HCT116 (cell line): ENCODE measurements at regions not wholly inside any gene's neighbourhood (a gene's known extent, or its start where the extent isn't known, plus 50 kb on each side); places are given as distances from the start of the nearest gene placed in this dataset.

Source experiments
- CBX3 ChIP-seq: IDR thresholded peaks from 2 replicates; pipeline ENCODE4 v1.6.1; 2012; ENCODE audit warnings: low read depth
- EGR1 ChIP-seq: IDR thresholded peaks from 2 replicates; pipeline ENCODE4 v1.6.1; 2012; ENCODE audit warnings: low read depth
- ELF1 ChIP-seq: IDR thresholded peaks from 2 replicates; pipeline ENCODE4 v1.6.1; 2012; ENCODE audit warnings: low read depth, borderline replicate concordance
- EZH2 ChIP-seq: fragments of 200-600 bp; sonication (generic); IDR thresholded peaks from 2 replicates; pipeline ENCODE4 v1.6.1; 2017; ENCODE audit warnings: antibody characterized with exemption, mixed run types
- EZH2phosphoT487 ChIP-seq: fragments of 200-600 bp; IDR thresholded peaks from 2 replicates; pipeline ENCODE4 v1.6.1; 2018; ENCODE audit warnings: antibody characterized with exemption, borderline replicate concordance
- FOSL1 ChIP-seq: IDR thresholded peaks from 2 replicates; pipeline ENCODE4 v1.6.1; 2012; ENCODE audit warnings: low read depth
- JUND ChIP-seq: IDR thresholded peaks from 2 replicates; pipeline ENCODE4 v1.6.1; 2012
- POLR2A ChIP-seq: IDR thresholded peaks from 2 replicates; pipeline ENCODE4 v1.7.0; 2011; ENCODE audit warnings: borderline replicate concordance; ENCODE audit not compliant: insufficient read depth, insufficient read length; ENCODE audit errors: extremely low read depth
- POLR2AphosphoS5 ChIP-seq: IDR thresholded peaks from 2 replicates; pipeline ENCODE4 v1.6.1; 2011; ENCODE audit warnings: mild to moderate bottlenecking, low read depth, low read length, moderate library complexity
- RAD21 ChIP-seq: IDR thresholded peaks from 2 replicates; pipeline ENCODE4 v1.6.1; 2012; ENCODE audit warnings: low read depth, mild to moderate bottlenecking
- SP1 ChIP-seq: IDR thresholded peaks from 2 replicates; pipeline ENCODE4 v1.6.1; 2012; ENCODE audit warnings: low read depth
- SRF ChIP-seq: IDR thresholded peaks from 2 replicates; pipeline ENCODE4 v1.6.1; 2012; ENCODE audit warnings: low read depth
- TCF7L2 ChIP-seq: IDR thresholded peaks from 2 replicates; pipeline ENCODE4 v1.7.0; 2011; ENCODE audit warnings: borderline replicate concordance, inconsistent platforms; ENCODE audit not compliant: insufficient read depth, insufficient read length; ENCODE audit errors: extremely low read depth
- YY1 ChIP-seq: IDR thresholded peaks from 2 replicates; pipeline ENCODE4 v1.6.1; 2011; ENCODE audit warnings: low read length, low read depth, moderate library complexity, mild to moderate bottlenecking; ENCODE audit not compliant: insufficient replicate concordance; ENCODE audit errors: extremely low read depth
- ZFX ChIP-seq: fragments of 450-650 bp; IDR thresholded peaks from 2 replicates; pipeline ENCODE4 v1.6.1; 2017
- ZNF274 ChIP-seq: fragments of 200-500 bp; sonication (Bioruptor generic); IDR thresholded peaks from 2 replicates; pipeline ENCODE4 v1.6.1; 2014; ENCODE audit warnings: mild to moderate bottlenecking, low read depth, low read length, inconsistent platforms
- TF ChIP-seq, protein P1 (sequence below): IDR thresholded peaks from 2 replicates; pipeline ENCODE4 v1.6.1; 2012
- TF ChIP-seq, protein P2 (sequence below): IDR thresholded peaks from 2 replicates; pipeline ENCODE4 v1.6.1; 2011; ENCODE audit warnings: mild to moderate bottlenecking, low read length, moderate library complexity; ENCODE audit not compliant: insufficient replicate concordance; ENCODE audit errors: extremely low read depth

DNA sequence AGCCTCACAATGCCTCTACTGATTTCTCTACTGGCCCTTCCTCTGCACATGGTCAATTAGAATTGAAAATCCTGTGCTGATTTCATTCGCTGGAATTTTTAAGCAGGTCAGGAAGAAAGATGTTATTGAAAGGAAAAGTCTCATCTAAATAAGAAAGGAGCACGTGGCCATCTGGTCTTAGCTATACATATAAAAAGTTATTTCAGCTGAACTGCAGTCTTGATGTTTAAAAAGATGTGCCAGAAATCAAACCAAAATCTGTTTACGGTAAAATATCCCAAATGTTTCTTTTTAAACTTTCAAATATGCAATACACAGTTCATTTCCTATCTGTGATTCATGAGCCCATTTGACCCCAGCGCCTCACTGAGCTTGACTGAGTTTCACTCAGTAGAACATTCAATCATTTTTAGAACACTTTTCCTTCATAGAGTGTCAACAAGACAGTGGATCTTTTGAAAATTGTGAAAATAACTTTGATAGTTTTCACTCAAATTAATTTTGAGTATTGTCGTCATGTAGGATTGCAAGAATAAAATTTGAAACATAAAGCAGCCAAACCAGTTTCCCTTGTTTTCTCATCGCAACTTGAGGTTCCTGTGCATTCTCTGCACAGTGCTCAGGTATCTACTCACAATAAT is 293.6 kb downstream of the PTPRC start (continued):
- no peak for TF ChIP-seq ZNF274
- TF ChIP-seq, protein P1, sequence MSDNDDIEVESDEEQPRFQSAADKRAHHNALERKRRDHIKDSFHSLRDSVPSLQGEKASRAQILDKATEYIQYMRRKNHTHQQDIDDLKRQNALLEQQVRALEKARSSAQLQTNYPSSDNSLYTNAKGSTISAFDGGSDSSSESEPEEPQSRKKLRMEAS: peak; percentile 69
- TF ChIP-seq RAD21: 0 out of 2 replicates have a peak, but pooled peaks have one; percentile 7
- no peak for TF ChIP-seq EZH2phosphoT487
- peak; percentile 9; the same call in 1 of the 2 replicates for TF ChIP-seq ELF1
- no peak for TF ChIP-seq EZH2
- TF ChIP-seq POLR2A: no peak
- 0 out of 2 replicates have a peak, but pooled peaks have one; percentile 22 for TF ChIP-seq EGR1
- TF ChIP-seq YY1: no peak
- TF ChIP-seq, protein P2, sequence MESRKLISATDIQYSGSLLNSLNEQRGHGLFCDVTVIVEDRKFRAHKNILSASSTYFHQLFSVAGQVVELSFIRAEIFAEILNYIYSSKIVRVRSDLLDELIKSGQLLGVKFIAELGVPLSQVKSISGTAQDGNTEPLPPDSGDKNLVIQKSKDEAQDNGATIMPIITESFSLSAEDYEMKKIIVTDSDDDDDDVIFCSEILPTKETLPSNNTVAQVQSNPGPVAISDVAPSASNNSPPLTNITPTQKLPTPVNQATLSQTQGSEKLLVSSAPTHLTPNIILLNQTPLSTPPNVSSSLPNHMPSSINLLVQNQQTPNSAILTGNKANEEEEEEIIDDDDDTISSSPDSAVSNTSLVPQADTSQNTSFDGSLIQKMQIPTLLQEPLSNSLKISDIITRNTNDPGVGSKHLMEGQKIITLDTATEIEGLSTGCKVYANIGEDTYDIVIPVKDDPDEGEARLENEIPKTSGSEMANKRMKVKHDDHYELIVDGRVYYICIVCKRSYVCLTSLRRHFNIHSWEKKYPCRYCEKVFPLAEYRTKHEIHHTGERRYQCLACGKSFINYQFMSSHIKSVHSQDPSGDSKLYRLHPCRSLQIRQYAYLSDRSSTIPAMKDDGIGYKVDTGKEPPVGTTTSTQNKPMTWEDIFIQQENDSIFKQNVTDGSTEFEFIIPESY: no peak
- peak; percentile 48 for TF ChIP-seq JUND
- TF ChIP-seq ZFX: no peak
- TF ChIP-seq CBX3: peak; percentile 54; the same call in 1 of the 2 replicates
- peak; percentile 45 for TF ChIP-seq SP1
- TF ChIP-seq SRF: 0 out of 2 replicates have a peak, but pooled peaks have one; percentile 14
- no peak for TF ChIP-seq POLR2AphosphoS5
- TF ChIP-seq FOSL1: peak; percentile 51
- no peak for TF ChIP-seq TCF7L2
